Fibroblast of skin of left quadriceps (primary cell): ENCODE measurements at regions not wholly inside any gene's neighbourhood (a gene's known extent, or its start where the extent isn't known, plus 50 kb on each side); places are given as distances from the start of the nearest gene placed in this dataset.

ENCODE experiments used
- DNase-seq, 2 experiments: peaks; one replicate each; pipeline ENCODE4 v3.0.0-alpha.2; 2013; ENCODE audit warnings: low read depth in 2 of 2

GRCh38 chr22:48864748-48865147 is 962.9 kb downstream of the BRD1 start:
- no peak for DNase-seq

DNA sequence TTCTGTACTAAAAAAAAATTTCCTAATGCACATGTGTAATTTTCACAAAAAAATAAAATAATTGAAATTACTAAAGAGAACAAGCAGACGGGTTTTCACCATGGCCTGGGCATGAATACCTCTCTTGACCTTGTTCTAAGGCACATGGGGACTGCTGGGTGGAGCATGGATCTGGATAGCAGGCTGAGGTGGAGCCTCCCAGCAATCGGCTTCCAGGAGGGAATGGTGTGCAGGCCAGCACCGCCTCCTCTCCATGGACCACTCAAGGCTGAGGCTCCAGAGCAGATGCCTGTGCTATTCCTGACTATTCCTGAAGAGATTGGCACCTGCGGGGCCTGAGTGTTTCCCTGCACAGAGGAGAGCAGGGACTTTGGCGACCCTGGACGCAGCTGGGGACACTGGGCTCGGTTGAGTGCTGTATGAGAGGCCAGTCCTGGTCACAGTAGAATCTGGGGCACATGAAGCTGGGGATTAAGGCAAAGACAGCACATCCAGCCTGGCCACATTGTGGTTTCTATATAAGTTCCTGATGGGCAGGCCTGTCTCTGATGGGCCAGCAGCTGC is 963.6 kb downstream of the BRD1 start:
- DNase-seq, result no peak

GRCh38 chr22:48860557-48860956 is 967.1 kb downstream of the BRD1 start:
- no peak for DNase-seq

DNA sequence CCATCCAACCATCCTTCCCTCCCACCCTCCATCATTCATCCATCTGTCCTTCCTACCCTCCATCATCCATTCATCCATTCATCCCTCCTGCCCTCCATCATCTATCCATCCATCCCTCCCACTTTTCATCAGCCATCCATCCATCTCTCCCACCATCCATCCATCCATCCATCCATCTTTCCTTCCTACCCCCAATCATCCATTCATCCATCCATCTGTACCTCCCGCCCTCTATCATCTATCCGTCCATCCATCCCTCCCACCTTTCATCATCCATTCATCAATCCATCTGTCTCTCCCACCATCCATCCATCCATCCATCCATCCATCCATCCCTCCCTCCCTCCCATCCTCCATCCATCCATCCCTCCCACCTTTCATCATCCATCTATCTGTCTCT is 968.8 kb downstream of the BRD1 start:
- DNase-seq, result no peak

DNA sequence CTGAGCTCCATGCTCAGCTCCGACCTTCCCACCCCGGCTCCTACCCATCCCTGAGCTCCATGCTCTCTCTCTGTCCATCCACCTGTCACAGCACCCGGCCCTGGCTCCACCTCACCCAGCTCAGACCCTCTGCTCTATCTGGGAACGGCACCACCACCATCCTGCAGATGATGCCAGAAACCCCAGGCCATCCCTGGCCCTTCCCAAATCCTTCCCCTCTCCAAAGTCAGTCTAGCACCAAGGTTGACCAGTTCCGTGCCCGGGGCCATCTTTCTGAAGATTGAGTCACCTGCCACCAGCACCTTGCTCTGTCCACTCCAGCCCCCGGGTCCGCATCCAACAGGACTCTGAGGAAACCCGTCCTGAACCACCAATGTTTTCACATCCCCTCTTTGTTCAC is 969.6 kb downstream of the BRD1 start:
- DNase-seq, result no peak

DNA sequence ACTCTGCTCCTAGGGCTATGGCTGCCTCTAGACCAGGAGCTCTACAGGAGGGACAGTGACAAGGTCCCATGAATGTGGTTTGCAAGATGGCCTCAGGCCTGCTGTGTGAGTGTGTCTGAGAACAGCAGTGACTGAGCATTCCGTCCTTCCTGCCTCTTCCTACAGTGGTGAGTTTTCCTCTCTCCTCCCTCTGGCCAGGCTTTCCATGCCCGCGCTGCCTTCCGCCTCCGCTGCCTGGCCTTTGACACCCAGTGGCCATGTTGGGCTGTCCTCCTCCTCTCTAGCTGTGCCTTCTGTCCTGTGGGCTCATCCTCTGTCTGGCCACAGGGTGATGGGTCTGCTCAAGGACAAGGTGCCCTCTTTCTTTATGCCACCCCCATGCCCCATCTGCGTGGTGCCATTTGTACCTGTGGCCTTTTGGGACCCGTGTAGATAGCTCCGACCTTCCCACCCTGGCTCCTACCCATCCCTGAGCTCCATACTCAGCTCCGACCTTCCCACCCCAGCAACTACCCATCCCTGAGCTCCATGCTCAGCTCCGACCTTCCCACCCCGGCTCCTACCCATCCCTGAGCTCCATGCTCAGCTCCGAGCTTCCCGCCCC is 970.4 kb downstream of the BRD1 start:
- DNase-seq, result no peak

GRCh38 chr22:48856308-48856615 is 971.4 kb downstream of the BRD1 start:
- no peak for DNase-seq

DNA sequence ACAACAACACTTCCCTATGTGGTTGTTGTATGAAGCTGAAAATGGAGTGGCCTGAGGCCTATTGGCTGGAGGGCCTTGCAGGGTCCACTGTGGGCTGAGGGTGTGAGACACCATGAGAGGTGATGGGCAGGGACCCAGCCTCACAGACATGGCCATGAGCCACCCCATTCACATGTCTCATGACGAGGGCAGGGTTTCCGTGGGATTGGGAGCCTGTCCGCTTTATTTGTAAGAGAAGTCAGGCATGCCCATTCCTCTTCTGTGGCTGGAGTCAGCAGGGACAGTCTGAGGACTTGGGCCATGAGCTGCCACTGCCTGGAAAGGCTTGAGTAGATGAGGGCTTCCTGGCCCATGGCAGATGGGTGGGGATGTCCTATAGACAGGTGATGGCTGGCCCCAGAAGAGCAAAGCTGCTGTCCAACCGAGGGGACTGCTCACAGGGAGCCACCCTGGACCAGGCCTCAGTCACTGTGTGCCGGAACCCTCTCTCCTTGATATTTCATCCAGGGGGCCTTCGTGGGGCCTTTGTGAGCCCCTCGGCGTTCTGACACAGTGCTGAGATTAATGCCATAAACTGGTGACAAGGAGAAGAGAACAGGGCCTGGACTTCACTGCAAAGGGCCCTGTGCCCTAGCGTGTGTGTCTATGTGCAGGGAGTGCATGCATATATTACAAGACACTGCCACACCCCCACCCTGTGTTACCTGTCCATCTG is 971.9 kb downstream of the BRD1 start:
- DNase-seq, result no peak

GRCh38 chr22:48855013-48855412 is 972.7 kb downstream of the BRD1 start:
- no peak for DNase-seq

GRCh38 chr22:48853627-48854240 is 973.9 kb downstream of the BRD1 start:
- DNase-seq, result no peak

DNA sequence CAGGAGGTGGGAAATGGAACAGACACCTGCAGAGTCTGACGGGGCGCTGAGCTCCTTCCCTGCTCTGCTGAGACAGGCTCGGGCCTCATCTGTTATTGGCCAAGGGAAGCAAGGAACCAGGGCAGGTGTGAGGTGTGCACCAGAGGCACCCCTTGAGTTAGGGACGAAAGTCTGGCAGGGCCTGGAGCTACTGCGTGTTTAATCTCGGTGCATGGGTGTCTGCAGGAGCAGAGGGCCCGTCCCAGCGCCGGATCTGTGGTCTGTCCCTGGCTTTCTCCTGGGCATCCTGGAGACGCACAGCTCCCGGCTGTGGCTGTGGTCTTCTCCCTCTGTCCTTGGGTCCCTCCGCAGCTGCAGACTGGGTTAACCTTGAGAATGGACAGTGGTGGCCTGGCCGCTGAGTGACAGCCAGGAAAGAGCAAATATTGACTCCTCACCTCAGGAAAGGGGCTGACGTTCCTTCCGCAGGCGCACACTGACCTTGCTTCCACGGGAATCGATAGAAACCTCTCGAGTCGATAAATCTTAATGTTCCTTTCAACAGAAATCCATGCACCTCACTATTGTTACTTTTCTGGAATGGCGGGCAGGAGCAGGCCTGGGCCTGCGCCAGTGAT is 975.6 kb downstream of the BRD1 start:
- no peak for DNase-seq

GRCh38 chr22:48850658-48851287 is 976.9 kb downstream of the BRD1 start:
- no peak for DNase-seq

GRCh38 chr22:48849963-48850657 is 977.6 kb downstream of the BRD1 start:
- DNase-seq, result no peak

DNA sequence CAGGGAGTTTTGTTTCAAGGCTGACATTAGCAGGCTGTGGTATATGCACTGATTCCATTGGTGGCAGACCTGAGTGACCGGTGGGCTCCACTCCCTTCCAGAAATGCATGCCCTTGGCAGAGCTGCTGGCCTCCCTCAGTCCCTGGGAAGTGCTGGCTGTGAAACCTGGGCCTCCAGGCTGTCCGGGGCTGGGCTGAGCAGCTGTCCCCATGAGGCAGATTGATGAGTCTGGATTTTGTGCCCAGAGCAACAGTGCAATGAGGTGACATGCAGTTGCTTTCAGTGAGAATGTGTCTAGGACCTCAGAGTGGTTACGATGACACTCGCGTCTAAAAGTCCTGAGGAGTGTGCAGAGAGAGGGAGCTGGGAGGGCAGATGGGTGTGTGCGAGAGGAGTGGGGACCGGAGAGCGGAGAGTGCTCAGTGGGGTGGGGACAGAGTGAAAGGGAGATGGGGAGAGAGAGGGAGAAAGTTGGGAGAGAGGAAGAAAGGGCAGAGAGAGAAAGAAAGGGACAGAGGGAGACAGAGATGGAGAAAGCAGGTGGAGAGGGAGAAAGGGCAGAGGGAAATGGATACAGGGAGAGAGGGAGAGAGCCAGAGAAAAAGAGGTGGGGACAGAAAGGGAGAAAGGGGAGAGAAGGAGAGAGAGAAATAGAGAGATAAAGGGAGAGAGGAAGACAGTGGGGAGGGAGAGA is 978.3 kb downstream of the BRD1 start:
- no peak for DNase-seq

DNA sequence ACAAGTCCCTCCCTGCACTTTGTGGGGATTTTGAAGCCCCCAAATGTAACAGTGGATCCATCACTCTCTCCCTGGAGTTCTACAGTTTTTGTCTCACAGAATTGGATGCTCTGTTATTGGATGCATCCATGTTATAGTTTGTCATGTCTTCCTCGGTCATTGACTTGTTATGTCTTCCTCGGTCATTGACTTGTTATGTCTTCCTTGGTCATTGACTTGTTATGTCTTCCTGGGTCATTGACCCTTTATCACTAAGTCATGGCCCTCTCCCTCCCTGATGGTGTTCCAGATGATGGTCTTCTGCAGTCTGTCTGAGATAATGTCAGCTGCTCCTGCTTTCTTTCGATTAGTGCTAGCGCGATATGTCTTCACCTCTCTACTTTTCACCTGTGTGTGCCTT is 981.5 kb downstream of the BRD1 start:
- DNase-seq, result no peak

DNA sequence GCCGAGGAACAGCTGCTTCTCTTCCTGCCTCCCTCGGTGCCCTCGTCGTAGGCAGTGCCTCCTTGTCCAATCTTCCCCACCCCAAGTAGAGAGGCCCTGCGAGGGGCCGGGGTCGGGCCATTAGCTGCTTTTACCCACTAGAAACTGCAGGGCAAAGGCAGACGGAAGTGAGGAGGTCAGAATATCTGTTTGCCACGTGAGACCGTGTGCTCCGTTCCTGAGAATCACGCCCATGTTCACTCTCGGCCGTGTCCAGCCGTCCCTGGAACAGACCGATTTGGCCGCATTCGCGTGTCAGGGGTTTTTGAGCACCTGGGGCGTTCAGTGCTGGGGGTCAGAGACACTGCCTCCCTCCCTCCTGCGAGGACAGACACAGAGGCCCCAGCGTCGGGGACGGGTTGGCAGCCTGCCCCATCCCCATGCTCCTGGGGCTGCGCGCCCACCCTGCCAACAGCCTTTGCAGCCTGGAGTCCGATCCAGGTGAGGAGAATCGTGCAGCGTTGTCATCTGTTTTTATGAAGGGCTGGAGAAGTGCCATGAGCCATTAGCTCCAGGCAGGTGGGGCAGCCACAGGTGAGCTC is 982.2 kb downstream of the BRD1 start:
- DNase-seq, result no peak

DNA sequence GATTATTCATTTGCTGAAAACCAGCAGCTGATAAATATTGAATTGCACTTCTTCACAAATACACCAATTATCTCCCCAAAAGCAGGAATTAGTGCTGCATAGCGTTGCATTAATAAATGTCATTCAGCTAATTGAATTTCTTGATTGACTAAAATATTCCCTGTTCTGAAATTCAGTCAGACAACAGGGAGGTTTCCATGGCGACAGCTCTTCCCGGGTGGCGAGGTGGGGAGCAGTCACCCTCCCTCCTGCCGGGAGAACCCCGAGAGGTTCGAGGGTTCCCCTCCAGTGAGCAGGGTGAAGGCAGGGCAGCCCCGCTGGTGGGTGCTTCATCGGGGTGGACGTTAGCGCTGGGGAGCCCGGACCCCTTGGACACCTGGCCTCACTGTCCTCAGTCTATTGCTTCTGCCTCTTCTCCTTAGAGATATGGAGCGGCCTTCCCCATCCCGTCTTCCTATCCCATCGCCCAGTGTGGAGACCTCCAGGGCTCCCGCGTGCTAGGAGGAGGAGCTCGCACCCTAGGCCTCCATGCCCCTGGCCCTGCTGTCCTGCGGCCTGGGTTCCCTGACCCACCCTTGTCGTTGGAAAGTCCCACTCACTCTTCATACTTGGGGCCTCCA is 983.5 kb downstream of the BRD1 start:
- DNase-seq, result no peak

GRCh38 chr22:48843640-48844039 is 984.0 kb downstream of the BRD1 start:
- DNase-seq, result no peak

- no peak for DNase-seq
Measured at GRCh38 chr22:48842976-48843375, 984.7 kb downstream of the BRD1 start.

GRCh38 chr22:48842583-48842945 is 985.1 kb downstream of the BRD1 start:
- no peak for DNase-seq
